GM21515 (cell line): ENCODE measurements at regions not wholly inside any gene's neighbourhood (a gene's known extent, or its start where the extent isn't known, plus 50 kb on each side); places are given as distances from the start of the nearest gene placed in this dataset.

ENCODE experiments used
- ATAC-seq: cut with Tn5 transposase; IDR thresholded peaks from one replicate; pipeline ENCODE4 v1.9.1; 2021; ENCODE audit not compliant: unreplicated experiment

DNA sequence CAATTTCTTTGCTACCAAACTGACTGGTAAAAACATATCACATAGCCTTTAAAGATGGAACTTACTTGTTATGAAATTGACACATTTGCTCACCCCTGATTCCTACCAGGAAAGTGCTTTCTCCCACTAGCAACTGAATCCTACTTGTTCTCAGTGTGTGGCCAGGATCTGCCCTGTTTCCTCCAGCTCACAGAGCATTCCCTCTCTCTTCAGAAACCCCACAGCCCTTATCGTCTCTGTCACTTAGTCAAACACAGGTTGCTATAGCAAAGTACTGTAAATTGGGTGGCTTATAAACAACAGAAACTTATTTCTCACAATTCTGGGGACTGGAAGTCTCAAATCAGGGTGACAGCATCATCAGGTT is 265.2 kb upstream of the BOD1L1 start:
- ATAC-seq: no peak

DNA sequence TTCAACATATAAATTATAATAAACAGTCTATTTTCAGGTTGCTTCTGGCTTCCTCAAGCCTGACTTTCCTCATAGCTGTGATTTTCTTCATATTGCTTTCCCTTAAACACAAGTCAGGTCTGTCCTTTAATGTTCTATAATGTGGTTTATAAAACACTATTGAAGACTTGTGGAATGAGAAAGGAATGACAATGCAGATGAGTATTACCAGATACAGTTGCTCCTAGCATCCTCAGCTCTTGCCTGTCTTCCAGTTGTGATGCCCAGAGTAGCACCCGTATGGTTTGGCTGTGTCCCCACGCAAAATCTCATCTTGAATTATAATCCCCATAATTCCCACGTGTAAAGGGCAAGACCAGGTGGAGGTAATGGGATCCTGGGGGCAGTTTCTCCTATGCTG is 265.7 kb upstream of the BOD1L1 start:
- no peak for ATAC-seq

DNA sequence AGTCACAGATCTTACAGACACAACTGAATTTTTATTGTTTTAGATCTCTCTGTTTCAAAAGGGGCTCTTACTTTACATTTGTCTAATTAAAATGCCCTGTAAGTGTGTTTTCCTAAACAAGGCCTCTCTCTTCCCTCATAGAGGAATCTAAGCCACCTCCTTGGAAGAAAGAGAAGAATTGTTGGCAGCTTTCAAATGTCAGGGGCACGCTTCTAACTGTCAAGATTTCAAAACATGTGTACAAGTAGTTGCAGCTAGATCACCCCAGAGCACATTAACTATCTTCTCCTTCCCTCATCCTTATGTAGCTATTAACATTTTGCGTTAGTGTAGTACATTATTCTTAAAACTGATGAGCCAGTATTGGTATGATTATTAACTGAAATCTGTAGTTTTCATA is 266.5 kb upstream of the BOD1L1 start:
- no peak for ATAC-seq

- ATAC-seq: no peak
Measured at GRCh38 chr4:13900780-13901179, 273.3 kb upstream of the BOD1L1 start.

DNA sequence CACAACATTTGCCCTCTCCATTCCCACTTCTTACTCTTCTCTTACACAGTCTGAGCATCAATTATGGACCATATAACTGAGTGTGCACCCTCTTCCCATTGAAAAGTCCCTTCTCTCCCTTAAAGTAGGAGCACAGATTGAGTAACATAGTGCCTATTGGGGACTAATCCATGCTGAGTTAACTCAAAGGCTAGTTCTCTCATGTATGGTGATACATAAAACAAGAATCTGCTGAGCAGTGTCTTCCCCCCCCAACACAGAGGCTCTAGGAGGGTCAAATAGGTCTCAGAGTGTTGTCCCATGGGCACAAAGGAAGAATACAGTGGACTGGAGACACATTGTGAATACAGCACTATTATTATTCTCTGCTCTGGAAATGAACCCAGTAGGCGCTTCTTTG is 274.6 kb upstream of the BOD1L1 start:
- no peak for ATAC-seq

GRCh38 chr4:13903061-13903460 is 275.5 kb upstream of the BOD1L1 start:
- no peak for ATAC-seq

DNA sequence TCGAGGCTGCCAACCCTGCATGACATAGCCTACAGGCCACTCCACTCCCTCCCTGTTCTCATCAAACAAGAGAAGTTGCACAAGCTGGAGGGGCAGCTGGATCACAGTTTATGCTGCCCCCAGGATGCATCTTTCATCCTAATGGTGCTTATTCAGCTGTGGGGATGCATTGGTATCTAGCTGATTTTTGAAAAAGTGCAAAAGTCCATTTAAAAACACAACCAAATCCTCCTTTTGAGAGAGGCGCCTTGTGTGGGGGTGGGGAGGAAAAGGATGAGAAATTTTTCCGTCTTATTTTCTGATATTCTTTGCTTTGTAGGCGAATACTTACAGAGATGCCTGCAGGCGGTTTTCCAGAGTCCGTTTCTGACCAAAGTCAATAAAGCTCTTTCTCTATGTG is 276.4 kb upstream of the BOD1L1 start:
- ATAC-seq: no peak

DNA sequence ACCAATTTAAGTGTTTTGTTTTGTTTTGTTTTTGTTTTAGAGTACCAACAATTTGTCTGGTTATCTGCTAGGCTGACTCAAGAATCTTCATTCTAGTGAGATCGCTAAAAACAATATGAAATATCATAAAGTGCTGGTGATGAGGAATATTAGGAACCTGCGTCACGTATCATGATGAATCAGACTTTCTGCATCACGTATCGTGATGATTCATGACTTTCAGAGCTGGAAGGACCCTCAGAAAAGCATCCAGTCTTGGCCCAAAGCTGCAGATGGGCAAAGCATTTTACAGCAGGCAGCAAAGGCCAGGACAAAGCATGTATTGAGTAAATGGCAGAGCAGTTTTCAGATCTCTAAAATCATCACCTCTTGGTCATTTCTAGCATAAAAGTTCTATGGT is 278.0 kb upstream of the BOD1L1 start:
- ATAC-seq: no peak

- no peak for ATAC-seq
Measured at GRCh38 chr4:13906727-13907126, 279.2 kb upstream of the BOD1L1 start.

GRCh38 chr4:13907255-13907751 is 279.8 kb upstream of the BOD1L1 start:
- ATAC-seq: no peak

DNA sequence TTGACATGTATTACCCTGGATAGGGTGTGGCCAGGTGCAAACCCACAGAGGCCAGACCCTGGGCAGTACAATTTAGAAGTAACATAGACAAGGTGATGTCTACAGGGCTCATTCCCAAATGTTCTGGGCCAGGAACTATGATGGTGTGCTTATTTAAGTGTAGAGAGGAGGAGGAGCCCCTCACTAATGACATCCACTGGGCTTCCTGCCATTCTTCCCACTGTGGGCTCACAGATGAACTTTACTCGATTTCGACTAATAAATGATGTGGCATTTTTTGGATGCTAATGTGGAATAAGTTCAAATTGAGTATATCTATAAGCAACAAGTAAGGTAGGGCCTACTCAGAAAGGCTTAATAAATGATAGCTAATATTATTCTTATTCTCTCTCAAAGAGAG is 280.9 kb upstream of the BOD1L1 start:
- no peak for ATAC-seq

- ATAC-seq: no peak
Measured at GRCh38 chr4:13910556-13910955, 283.0 kb upstream of the BOD1L1 start.

DNA sequence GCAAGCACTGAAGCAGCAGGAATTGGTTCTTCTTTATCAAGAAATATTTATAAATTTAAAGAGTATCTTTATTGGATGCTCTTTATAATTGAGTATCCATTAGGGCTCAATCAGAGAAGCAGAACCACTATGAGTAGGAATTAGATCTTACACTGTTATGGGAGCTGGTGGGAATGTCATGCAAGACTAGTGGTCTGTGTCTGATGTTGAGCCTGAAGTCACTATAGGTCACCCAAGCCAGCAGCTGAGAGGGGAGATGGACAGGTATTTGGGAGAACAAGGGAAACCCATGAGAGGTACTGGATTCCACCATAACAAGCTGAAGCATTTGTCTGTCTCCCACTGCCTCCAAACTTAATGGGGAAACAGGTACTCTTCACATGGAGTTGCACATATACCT is 283.7 kb upstream of the BOD1L1 start:
- no peak for ATAC-seq

DNA sequence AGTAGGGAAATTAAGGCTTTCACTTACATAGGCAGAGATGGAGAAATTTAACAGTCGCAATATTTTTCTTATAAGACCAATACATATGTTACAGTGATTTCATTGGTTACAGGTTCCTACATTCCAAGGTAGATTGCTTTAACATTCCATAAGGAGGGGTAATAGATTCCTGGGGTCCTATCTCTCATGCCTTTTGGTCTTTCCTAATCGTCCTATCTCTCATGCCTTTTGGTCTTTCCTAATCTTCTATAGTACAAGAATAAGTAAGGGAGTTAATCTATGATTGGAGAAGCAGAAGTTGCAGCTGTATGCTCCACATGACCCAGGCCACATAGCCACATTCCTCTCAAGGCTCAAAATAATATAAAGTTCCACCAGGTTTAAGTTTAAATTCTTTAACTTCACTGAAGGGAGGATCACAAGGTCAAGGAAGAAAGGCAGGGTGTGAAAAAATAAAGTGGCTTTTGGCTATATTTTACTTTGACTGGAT is 285.0 kb upstream of the BOD1L1 start:
- no peak for ATAC-seq

DNA sequence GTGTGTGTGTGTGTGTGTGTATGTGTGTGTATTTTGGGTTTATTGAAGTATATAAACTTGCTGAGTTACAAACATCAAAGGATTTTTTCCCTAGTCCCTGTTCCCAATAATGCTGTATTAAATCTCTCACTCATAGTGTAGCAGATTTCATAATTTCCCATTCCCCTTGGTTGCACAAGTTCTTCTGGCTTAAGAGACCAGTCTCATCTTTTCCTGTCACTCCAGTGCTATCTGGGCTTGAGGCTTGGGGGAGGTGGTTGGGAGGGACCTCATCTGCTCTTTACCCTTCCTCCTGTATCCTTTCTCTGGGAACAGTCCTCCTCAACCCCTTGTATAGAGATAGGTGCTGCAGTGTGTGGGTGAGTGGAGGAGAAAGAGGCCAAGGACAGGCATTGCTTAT is 285.4 kb upstream of the BOD1L1 start:
- no peak for ATAC-seq

DNA sequence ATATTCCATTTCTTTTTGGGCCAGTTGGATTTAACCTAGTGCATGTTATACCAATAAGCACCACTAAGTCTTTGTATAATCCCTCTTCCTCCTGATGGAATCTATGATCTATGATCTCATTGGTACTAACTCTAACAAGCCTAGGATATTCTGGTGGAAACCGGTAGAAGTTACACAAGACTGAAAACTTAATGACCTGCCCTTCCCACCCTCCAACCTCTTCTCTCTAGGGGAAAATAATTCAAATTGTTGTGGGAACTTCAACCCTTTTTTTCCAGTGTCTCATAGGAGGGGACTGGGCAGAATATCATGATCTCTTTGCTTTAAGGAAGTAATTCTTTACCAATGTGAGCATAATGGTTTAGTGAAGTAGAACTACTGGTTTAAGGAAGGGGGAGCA is 289.5 kb upstream of the BOD1L1 start:
- no peak for ATAC-seq

- ATAC-seq: no peak
Measured at GRCh38 chr4:13918110-13918509, 290.6 kb upstream of the BOD1L1 start.

DNA sequence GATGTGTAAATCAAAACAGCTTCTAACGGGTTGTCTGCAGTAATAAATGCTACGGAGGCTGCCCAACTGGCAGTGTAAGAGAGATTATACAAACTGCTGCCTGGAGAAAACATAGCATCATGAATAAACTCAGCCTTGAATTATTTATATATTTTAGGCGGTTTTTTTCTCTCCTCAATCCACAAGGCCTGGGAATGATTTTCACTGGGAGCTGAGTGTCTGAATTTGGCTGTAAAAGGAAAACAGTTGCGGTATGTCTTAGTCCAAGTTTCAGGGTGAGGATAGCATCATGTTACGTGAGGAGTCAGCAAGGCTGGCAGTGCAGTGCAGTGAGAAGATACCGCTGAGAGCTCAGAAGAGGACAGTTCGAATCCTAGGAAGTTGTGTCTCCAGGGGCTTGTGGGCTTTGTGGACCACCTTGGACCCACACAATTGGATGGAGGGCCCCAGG is 291.5 kb upstream of the BOD1L1 start:
- no peak for ATAC-seq

DNA sequence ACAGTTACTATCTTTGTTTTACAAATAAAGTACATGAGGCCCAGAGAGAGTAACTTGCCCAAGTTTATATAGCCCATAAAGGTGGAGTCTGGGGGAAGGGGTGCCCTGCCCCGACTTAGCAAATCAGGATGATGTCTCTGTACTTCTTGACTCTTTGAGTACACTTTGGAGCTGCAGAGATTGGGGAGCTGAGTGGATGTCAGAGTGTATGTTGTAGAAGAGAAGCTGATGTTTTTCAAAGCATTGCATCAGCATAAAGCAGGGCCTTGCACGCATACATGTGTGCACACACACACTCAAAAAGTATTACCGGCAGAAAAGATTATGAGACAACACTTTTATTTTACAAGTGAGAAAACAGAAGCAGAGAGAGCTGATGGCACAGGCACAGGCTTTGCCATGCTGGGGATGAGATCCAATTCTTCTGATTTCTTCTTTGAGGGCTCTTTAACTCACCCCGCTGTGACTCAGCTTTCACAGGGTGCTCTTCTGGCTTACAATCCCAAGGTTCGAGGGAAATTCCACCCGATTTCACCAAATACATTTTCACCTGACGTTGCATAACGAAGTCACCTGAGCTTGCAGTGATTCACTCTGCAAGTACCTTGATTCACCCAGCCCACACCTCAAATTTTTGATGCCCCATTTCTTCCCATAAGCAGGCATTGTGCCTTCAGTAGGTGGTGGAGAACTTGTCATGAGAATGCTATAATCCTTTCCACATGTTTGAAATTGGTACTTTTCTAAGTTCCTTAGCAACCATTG is 292.8 kb upstream of the BOD1L1 start:
- no peak for ATAC-seq

- ATAC-seq: no peak
Measured at GRCh38 chr4:13920901-13921300, 293.4 kb upstream of the BOD1L1 start.

DNA sequence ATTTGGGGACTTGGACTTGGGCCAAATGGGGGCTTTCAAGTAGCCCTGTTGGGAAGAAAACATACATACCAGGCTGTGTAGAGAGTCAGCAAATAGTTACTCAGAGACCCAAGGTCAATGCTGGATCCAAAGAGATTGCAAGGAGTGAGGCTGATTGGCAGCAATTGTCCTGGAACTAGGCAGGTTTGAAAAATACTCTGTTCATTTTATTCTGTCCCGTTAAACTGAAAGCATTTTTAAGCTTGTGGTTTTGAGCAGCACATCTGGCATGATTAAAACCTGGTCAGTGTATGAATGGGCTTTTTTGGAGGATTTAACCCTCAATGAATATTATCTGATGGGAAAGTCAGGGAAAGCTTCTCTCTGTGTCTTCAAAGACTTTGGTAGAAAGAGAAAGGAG is 294.3 kb upstream of the BOD1L1 start:
- no peak for ATAC-seq

DNA sequence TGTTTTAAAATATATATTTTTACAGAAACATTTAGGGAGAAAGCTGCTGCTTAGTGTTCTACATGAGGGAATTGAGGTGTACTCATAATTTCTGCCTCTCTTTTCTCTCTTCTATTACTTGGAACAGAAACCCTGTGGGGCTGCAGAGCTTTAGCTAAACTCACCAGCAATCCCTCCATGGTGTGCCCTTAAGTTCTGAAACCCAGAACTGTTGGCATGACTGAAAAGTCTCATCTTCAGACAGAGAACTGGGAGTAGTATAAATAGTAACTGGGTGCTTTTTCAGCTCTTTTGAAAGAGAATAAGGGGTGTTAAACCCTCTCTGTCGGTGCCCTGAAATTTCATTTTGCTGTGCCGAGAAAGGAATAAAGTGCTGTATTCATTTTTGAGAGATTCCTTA is 294.9 kb upstream of the BOD1L1 start:
- ATAC-seq: no peak
